HCT116 (cell line): ENCODE measurements at regions not wholly inside any gene's neighbourhood (a gene's known extent, or its start where the extent isn't known, plus 50 kb on each side); places are given as distances from the start of the nearest gene placed in this dataset.
"Not testable (repeated sequence)": the region's sequence is repeated elsewhere in the genome, so short reads cannot be mapped to it uniquely, and the experiment has no call there.

ENCODE experiments used
- ATAC-seq: fragments of 200-7000 bp; cut with Tn5 transposase; 2 replicates; pipeline ENCODE4 v1.9.1; 2020; ENCODE audit warnings: mild to moderate bottlenecking, moderate library complexity
- BruUV-seq: library from RNA; stranded (reverse); fragments of 400-500 nt; replicated peaks from 2 replicates; lab custom pipeline; 2021; lab: Mats Ljungman, UMichigan
- CTCF ChIA-PET: fragments of 300-600 bp; sonication (Branson Sonifier 250); formaldehyde crosslinking; loops from one replicate; lab custom pipeline; 2021; ENCODE audit warnings: antibody characterized with exemption; lab: Charles Lee
- POLR2A ChIA-PET: fragments of 300-600, 350-600 bp; sonication (Branson Sonifier 250); formaldehyde crosslinking; loops from one replicate; lab custom pipeline; 2021; ENCODE audit warnings: antibody characterized with exemption; lab: Charles Lee
- RAD21 ChIA-PET, 2 experiments: fragments of 300-600 bp; sonication (Branson Sonifier 250); formaldehyde crosslinking; loops; one replicate each; lab custom pipeline; 2023; ENCODE audit warnings: low total read pairs in 2 of 2; ENCODE audit not compliant: uncharacterized antibody in 2 of 2, unreplicated experiment in 2 of 2, low non-redundant PET in 1 of 2; lab: Charles Lee
- DNase-seq: peaks from one replicate; pipeline ENCODE4 v3.0.0-alpha.2; 2010; ENCODE audit warnings: low read depth, low spot score
- H2AFZ ChIP-seq: fragments of 200-600 bp; shearing (Covaris generic), sonication (generic); 2 replicates; pipeline ENCODE4 v1.6.1; 2017; ENCODE audit warnings: low read depth, mixed run types, mixed read lengths, antibody characterized with exemption, low read length; ENCODE audit not compliant: poor library complexity, severe bottlenecking
- H3K27ac ChIP-seq: 2 replicates; pipeline ENCODE4 v1.5.1; 2012; ENCODE audit warnings: low read depth, low read length
- H3K27me3 ChIP-seq: fragments of 200-600 bp; sonication (generic); 2 replicates; pipeline ENCODE4 v1.6.1; 2016; ENCODE audit warnings: mixed run types, low read length, mixed read lengths; ENCODE audit not compliant: insufficient read depth
- H3K36me3 ChIP-seq, 2 experiments: fragments of 200-500 bp in 1 of 2; fragments of 200-600 bp in 1 of 2; sonication (Bioruptor generic) in 1 of 2; sonication (generic) in 1 of 2; 2 replicates each; pipeline versions ENCODE4 v1.5.1 to v1.6.1; 2014 to 2016; ENCODE audit warnings: low read length in 2 of 2, inconsistent platforms in 1 of 2, mixed read lengths in 1 of 2, mixed run types in 1 of 2; ENCODE audit not compliant: insufficient read depth in 2 of 2, control insufficient read depth in 1 of 2
- H3K4me1 ChIP-seq, 2 experiments: fragments of 200-600 bp in 1 of 2; sonication (generic) in 1 of 2; 2 replicates each; pipeline versions ENCODE4 v1.5.1 to v1.6.1; 2012 to 2017; ENCODE audit warnings: low read length in 2 of 2, inconsistent platforms in 1 of 2, mild to moderate bottlenecking in 1 of 2, mixed read lengths in 1 of 2, mixed run types in 1 of 2, moderate library complexity in 1 of 2; ENCODE audit not compliant: insufficient read depth in 2 of 2, control insufficient read depth in 1 of 2
- H3K4me2 ChIP-seq: fragments of 200-600 bp; sonication (generic); 2 replicates; pipeline ENCODE4 v1.6.1; 2017; ENCODE audit warnings: mixed run types, low read length, mixed read lengths
- H3K4me3 ChIP-seq, 2 experiments: fragments of 200-600 bp in 1 of 2; sonication (generic) in 1 of 2; replicated peaks in 1 of 2; 2 replicates each; pipeline ENCODE4 v1.5.1; 2011 to 2016; ENCODE audit warnings: low read length in 2 of 2, control low read depth in 1 of 2, low read depth in 1 of 2, mild to moderate bottlenecking in 1 of 2, mixed read lengths in 1 of 2, mixed run types in 1 of 2
- H3K79me2 ChIP-seq: fragments of 200-600 bp; sonication (generic); 2 replicates; pipeline ENCODE4 v1.6.1; 2017; ENCODE audit warnings: mild to moderate bottlenecking, mixed run types, low read length, moderate library complexity, mixed read lengths; ENCODE audit not compliant: insufficient read depth
- H3K9ac ChIP-seq: fragments of 200-600 bp; sonication (generic); 2 replicates; pipeline ENCODE4 v1.6.1; 2016; ENCODE audit warnings: low read length, mixed read lengths
- H3K9me2 ChIP-seq: fragments of 200-600 bp; sonication (generic), shearing (Covaris generic); 2 replicates; pipeline ENCODE4 v1.6.1; 2017; ENCODE audit warnings: mixed run types, mild to moderate bottlenecking, moderate library complexity; ENCODE audit not compliant: insufficient read depth
- H3K9me3 ChIP-seq, 2 experiments: fragments of 200-500 bp in 1 of 2; fragments of 200-600 bp in 1 of 2; sonication (Bioruptor generic) in 1 of 2; sonication (generic) in 1 of 2; 2 replicates each; pipeline ENCODE4 v1.6.1; 2014 to 2017; ENCODE audit warnings: low read length in 2 of 2, mixed read lengths in 2 of 2, inconsistent platforms in 1 of 2, low read depth in 1 of 2, mild to moderate bottlenecking in 1 of 2, mixed run types in 1 of 2, moderate library complexity in 1 of 2; ENCODE audit not compliant: control insufficient read depth in 1 of 2, insufficient read depth in 1 of 2
- H4K20me1 ChIP-seq: fragments of 200-600 bp; sonication (generic), shearing (Covaris generic); 2 replicates; pipeline ENCODE4 v1.6.1; 2017; ENCODE audit warnings: mixed run types, mild to moderate bottlenecking, moderate library complexity; ENCODE audit not compliant: insufficient read depth
- EGR1 ChIP-seq: IDR thresholded peaks from 2 replicates; pipeline ENCODE4 v1.6.1; 2012; ENCODE audit warnings: low read depth
- EZH2 ChIP-seq: fragments of 200-600 bp; sonication (generic); IDR thresholded peaks from 2 replicates; pipeline ENCODE4 v1.6.1; 2017; ENCODE audit warnings: antibody characterized with exemption, mixed run types
- EZH2phosphoT487 ChIP-seq: fragments of 200-600 bp; IDR thresholded peaks from 2 replicates; pipeline ENCODE4 v1.6.1; 2018; ENCODE audit warnings: antibody characterized with exemption, borderline replicate concordance
- FOSL1 ChIP-seq: IDR thresholded peaks from 2 replicates; pipeline ENCODE4 v1.6.1; 2012; ENCODE audit warnings: low read depth
- POLR2A ChIP-seq: IDR thresholded peaks from 2 replicates; pipeline ENCODE4 v1.7.0; 2011; ENCODE audit warnings: borderline replicate concordance; ENCODE audit not compliant: insufficient read depth, insufficient read length; ENCODE audit errors: extremely low read depth
- RAD21 ChIP-seq: IDR thresholded peaks from 2 replicates; pipeline ENCODE4 v1.6.1; 2012; ENCODE audit warnings: low read depth, mild to moderate bottlenecking
- ZFX ChIP-seq: fragments of 450-650 bp; IDR thresholded peaks from 2 replicates; pipeline ENCODE4 v1.6.1; 2017
- intact Hi-C: fragments of 100-400 bp; cut with micrococcal nuclease; formaldehyde crosslinking; loops from 2 replicates; pipeline ENCODE4 v1.10.0; 2022
- TF ChIP-seq, protein P1 (sequence below): IDR thresholded peaks from 2 replicates; pipeline ENCODE4 v1.6.1; 2012
- TF ChIP-seq, protein P2 (sequence below), 3 experiments: fragments of 200-600 bp in 1 of 3; sonication (generic) in 1 of 3; IDR thresholded peaks in 2 of 3; conservative IDR thresholded peaks in 1 of 3; 2 replicates each; pipeline ENCODE4 v1.5.1; 2012 to 2017; ENCODE audit warnings: low read depth in 2 of 3, low read length in 2 of 3, antibody characterized with exemption in 1 of 3, borderline replicate concordance in 1 of 3, control low read depth in 1 of 3, mild to moderate bottlenecking in 1 of 3, mixed read lengths in 1 of 3, mixed run types in 1 of 3, moderate library complexity in 1 of 3; ENCODE audit not compliant: insufficient read depth in 1 of 3
- TF ChIP-seq, protein P3 (sequence below): IDR thresholded peaks from 2 replicates; pipeline ENCODE4 v1.6.1; 2011; ENCODE audit warnings: mild to moderate bottlenecking, low read length, moderate library complexity; ENCODE audit not compliant: insufficient replicate concordance; ENCODE audit errors: extremely low read depth

GRCh38 chr11:19614370-19614940 lies 98.2 kb upstream of the NAV2 start:
- Histone ChIP-seq H3K4me2 (no peak overlapping the region), H3K9ac (no peak overlapping the region), H2AFZ (no peak overlapping the region)
- ATAC-seq = no peak
- no TSS peak for BruUV-seq
- TF ChIP-seq POLR2A (no peak), EGR1 (no peak), ZFX (no peak), RAD21 (peak; percentile 40), EZH2phosphoT487 (no peak), EZH2 (no peak), FOSL1 (no peak)
- TF ChIP-seq, protein P1, sequence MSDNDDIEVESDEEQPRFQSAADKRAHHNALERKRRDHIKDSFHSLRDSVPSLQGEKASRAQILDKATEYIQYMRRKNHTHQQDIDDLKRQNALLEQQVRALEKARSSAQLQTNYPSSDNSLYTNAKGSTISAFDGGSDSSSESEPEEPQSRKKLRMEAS = no peak
- TF ChIP-seq, protein P2, sequence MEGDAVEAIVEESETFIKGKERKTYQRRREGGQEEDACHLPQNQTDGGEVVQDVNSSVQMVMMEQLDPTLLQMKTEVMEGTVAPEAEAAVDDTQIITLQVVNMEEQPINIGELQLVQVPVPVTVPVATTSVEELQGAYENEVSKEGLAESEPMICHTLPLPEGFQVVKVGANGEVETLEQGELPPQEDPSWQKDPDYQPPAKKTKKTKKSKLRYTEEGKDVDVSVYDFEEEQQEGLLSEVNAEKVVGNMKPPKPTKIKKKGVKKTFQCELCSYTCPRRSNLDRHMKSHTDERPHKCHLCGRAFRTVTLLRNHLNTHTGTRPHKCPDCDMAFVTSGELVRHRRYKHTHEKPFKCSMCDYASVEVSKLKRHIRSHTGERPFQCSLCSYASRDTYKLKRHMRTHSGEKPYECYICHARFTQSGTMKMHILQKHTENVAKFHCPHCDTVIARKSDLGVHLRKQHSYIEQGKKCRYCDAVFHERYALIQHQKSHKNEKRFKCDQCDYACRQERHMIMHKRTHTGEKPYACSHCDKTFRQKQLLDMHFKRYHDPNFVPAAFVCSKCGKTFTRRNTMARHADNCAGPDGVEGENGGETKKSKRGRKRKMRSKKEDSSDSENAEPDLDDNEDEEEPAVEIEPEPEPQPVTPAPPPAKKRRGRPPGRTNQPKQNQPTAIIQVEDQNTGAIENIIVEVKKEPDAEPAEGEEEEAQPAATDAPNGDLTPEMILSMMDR (IDR thresholded peaks at IDR 0.05 in 2 of 3, conservative IDR thresholded peaks at IDR 0.05 in 1 of 3; ENCODE audit: borderline replicate concordance in 1 of 3, insufficient read depth in 1 of 3, low read depth in 2 of 3, low read length in 2 of 3) = peak in 1 of 3 experiments; percentile 5; a peak in 1 of 6 replicates
- TF ChIP-seq, protein P3, sequence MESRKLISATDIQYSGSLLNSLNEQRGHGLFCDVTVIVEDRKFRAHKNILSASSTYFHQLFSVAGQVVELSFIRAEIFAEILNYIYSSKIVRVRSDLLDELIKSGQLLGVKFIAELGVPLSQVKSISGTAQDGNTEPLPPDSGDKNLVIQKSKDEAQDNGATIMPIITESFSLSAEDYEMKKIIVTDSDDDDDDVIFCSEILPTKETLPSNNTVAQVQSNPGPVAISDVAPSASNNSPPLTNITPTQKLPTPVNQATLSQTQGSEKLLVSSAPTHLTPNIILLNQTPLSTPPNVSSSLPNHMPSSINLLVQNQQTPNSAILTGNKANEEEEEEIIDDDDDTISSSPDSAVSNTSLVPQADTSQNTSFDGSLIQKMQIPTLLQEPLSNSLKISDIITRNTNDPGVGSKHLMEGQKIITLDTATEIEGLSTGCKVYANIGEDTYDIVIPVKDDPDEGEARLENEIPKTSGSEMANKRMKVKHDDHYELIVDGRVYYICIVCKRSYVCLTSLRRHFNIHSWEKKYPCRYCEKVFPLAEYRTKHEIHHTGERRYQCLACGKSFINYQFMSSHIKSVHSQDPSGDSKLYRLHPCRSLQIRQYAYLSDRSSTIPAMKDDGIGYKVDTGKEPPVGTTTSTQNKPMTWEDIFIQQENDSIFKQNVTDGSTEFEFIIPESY = no peak
- TF ChIP-seq, all 23 proteins: peak for 2
- Histone ChIP-seq H3K9me2 (no peaks in the 10 kb centered on the region), H4K20me1 (no peaks in the 10 kb centered on the region), H3K79me2 (no peaks in the 10 kb centered on the region), H3K27me3 (peaks cover 9% of the 10 kb centered on the region; the same call in 1 of the 2 replicates), H3K36me3 (no peaks in the 10 kb centered on the region), H3K4me1 (no peaks in the 10 kb centered on the region), H3K27ac (no peak overlapping the region), H3K4me3 (no peak overlapping the region), H3K9me3 (no peaks in the 10 kb centered on the region; a peak in 1 of 4 replicates)
- ChIA-PET CTCF (no interaction called here), POLR2A (interaction anchor here (0.6 kb wide), 1 partner anchor 12 kb away, joined by 4 read pairs; no protein-coding TSS in a partner anchor), RAD21 (no interaction called here)
- no peak for DNase-seq
- intact Hi-C loops = no loop called here

DNA sequence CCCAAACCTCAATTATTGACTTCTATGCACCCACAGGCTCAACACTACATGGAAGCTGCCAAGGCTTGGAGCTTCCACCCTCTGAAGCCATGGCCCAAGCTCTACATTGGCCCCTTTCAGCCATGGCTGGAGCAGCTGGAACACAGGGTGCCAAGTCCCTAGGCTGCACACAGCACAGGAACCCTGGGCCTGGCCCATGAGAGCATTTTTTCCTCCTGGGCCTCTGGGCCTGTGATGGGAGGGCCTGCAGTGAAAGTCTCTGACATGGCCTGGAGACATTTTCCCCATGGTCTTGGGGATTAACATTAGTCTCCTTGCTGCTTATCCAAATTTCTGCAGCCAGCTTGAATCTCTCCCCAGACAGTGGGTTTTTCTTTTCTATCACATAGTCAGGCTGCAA lies 100.6 kb upstream of the NAV2 start:
- BruUV-seq, H3K4me2 ChIP-seq, H3K36me3 ChIP-seq, RAD21 ChIA-PET, H4K20me1 ChIP-seq, H3K27ac ChIP-seq, H3K9me2 ChIP-seq, H3K4me1 ChIP-seq, CTCF ChIA-PET, H3K9ac ChIP-seq, intact Hi-C loops, H2AFZ ChIP-seq, H3K4me3 ChIP-seq, POLR2A ChIA-PET, H3K79me2 ChIP-seq, ATAC-seq, H3K9me3 ChIP-seq, DNase-seq: not testable (repeated sequence)
- peaks cover 26% of the 10 kb centered on the region for H3K27me3 ChIP-seq
